DOHH2 (cell line): ENCODE measurements at regions not wholly inside any gene's neighbourhood (a gene's known extent, or its start where the extent isn't known, plus 50 kb on each side); places are given as distances from the start of the nearest gene placed in this dataset.

Experiments
- CTCF ChIP-seq: fragments of 200-600 bp; sonication (generic); IDR thresholded peaks from one replicate; pipeline ENCODE4 v1.5.1; 2014; ENCODE audit warnings: antibody characterized with exemption, mild to moderate bottlenecking, low read depth, low read length; ENCODE audit not compliant: poor library complexity, severe bottlenecking
- EZH2phosphoT487 ChIP-seq: fragments of 200-600 bp; sonication (generic); IDR thresholded peaks from 2 replicates; pipeline ENCODE4 v1.6.1; 2017; ENCODE audit warnings: borderline replicate concordance, mild to moderate bottlenecking, antibody characterized with exemption, low read length, moderate library complexity, mixed read lengths

DNA sequence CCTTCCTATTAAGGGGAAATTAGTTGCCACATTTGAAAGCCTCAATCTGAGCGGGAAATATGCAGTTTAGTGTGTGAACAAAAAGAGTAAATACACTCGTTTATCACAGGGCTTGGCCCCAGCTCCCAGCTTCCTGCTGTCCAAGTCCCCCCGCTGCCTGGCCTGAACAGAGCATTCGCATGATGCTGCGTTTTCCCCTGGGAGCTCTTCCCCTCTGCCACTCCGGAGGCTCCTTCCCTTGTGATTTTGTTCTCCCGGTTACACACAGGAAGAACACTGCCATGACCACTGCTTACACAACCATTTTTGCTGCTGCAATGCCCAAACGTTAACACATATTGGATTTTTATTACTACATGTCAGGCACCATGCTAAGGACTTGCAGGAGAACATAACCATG lies 120.7 kb upstream of the ADARB2 start:
- no peak for TF ChIP-seq CTCF
- no peak for TF ChIP-seq EZH2phosphoT487
